HG03439 (cell line): ENCODE measurements at regions not wholly inside any gene's neighbourhood (a gene's known extent, or its start where the extent isn't known, plus 50 kb on each side); places are given as distances from the start of the nearest gene placed in this dataset.

Source experiments
- ATAC-seq: cut with Tn5 transposase; IDR thresholded peaks from one replicate; pipeline ENCODE4 v1.9.1; 2021; ENCODE audit warnings: mild to moderate bottlenecking, moderate library complexity; ENCODE audit not compliant: unreplicated experiment

- no peak for ATAC-seq
Observed at GRCh38 chr7:32347244-32347828, 142.8 kb downstream of the LSM5 start.

GRCh38 chr7:32346253-32346652 lies 143.9 kb downstream of the LSM5 start:
- ATAC-seq = no peak

- no peak for ATAC-seq
Observed at GRCh38 chr7:32336726-32337125, 153.5 kb downstream of the LSM5 start.

GRCh38 chr7:32335107-32335506 lies 155.1 kb downstream of the LSM5 start:
- no peak for ATAC-seq

- ATAC-seq = no peak
Observed at GRCh38 chr7:32330602-32331001, 159.6 kb downstream of the LSM5 start.

- ATAC-seq = no peak
Observed at GRCh38 chr7:32326078-32326477, 164.1 kb downstream of the LSM5 start.

GRCh38 chr7:32323712-32324111 lies 166.5 kb downstream of the LSM5 start:
- ATAC-seq = no peak

GRCh38 chr7:32319012-32319382 lies 171.2 kb downstream of the LSM5 start:
- ATAC-seq = no peak

GRCh38 chr7:32318300-32319011 lies 171.7 kb downstream of the LSM5 start:
- ATAC-seq = no peak

- no peak for ATAC-seq
Observed at GRCh38 chr7:32316839-32317238, 173.3 kb downstream of the LSM5 start.

- ATAC-seq = no peak
Observed at GRCh38 chr7:32314761-32315160, 175.4 kb downstream of the LSM5 start.

GRCh38 chr7:32301427-32301826 lies 188.8 kb downstream of the LSM5 start:
- ATAC-seq = no peak

GRCh38 chr7:32299133-32299702 lies 191.0 kb downstream of the LSM5 start:
- ATAC-seq = no peak

GRCh38 chr7:32298408-32299132 lies 191.6 kb downstream of the LSM5 start:
- no peak for ATAC-seq

GRCh38 chr7:32293833-32294232 lies 196.3 kb downstream of the LSM5 start:
- no peak for ATAC-seq

GRCh38 chr7:32289651-32290414 lies 200.3 kb downstream of the LSM5 start:
- ATAC-seq = no peak

- no peak for ATAC-seq
Observed at GRCh38 chr7:32285698-32286097, 204.5 kb downstream of the LSM5 start.

- ATAC-seq = no peak
Observed at GRCh38 chr7:32283546-32283945, 206.6 kb downstream of the LSM5 start.

- ATAC-seq = no peak
Observed at GRCh38 chr7:32279500-32279899, 209.3 kb upstream of the PDE1C start.

GRCh38 chr7:32275216-32276009 lies 205.2 kb upstream of the PDE1C start:
- no peak for ATAC-seq
